GM18511 (cell line): ENCODE measurements at regions not wholly inside any gene's neighbourhood (a gene's known extent, or its start where the extent isn't known, plus 50 kb on each side); places are given as distances from the start of the nearest gene placed in this dataset.

Source experiments
- ATAC-seq: cut with Tn5 transposase; IDR thresholded peaks from one replicate; pipeline ENCODE4 v1.9.1; 2021; ENCODE audit warnings: mild to moderate bottlenecking, moderate library complexity; ENCODE audit not compliant: unreplicated experiment

- ATAC-seq, result no peak
Measured at GRCh38 chr2:19725392-19725791, 176.4 kb downstream of the TTC32 start.

GRCh38 chr2:19723021-19723420 lies 178.8 kb downstream of the TTC32 start:
- no peak for ATAC-seq

- no peak for ATAC-seq
Measured at GRCh38 chr2:19722531-19722971, 179.2 kb downstream of the TTC32 start.

GRCh38 chr2:19720306-19720705 lies 181.5 kb downstream of the TTC32 start:
- no peak for ATAC-seq

GRCh38 chr2:19719540-19719939 lies 182.2 kb downstream of the TTC32 start:
- ATAC-seq, result no peak

- no peak for ATAC-seq
Measured at GRCh38 chr2:19717446-19717845, 184.3 kb downstream of the TTC32 start.

GRCh38 chr2:19714926-19715325 lies 186.9 kb downstream of the TTC32 start:
- no peak for ATAC-seq

- no peak for ATAC-seq
Measured at GRCh38 chr2:19712850-19713249, 188.9 kb downstream of the TTC32 start.

- ATAC-seq, result no peak
Measured at GRCh38 chr2:19711470-19712372, 190.1 kb downstream of the TTC32 start.

GRCh38 chr2:19710230-19710629 lies 191.6 kb downstream of the TTC32 start:
- no peak for ATAC-seq

- ATAC-seq, result no peak
Measured at GRCh38 chr2:19709553-19709952, 192.2 kb downstream of the TTC32 start.

- no peak for ATAC-seq
Measured at GRCh38 chr2:19708776-19709175, 193.0 kb downstream of the TTC32 start.

GRCh38 chr2:19706332-19706731 lies 195.5 kb downstream of the TTC32 start:
- ATAC-seq, result no peak

GRCh38 chr2:19702267-19702666 lies 199.5 kb downstream of the TTC32 start:
- no peak for ATAC-seq

- ATAC-seq, result no peak
Measured at GRCh38 chr2:19700861-19701585, 200.8 kb downstream of the TTC32 start.

GRCh38 chr2:19697131-19697530 lies 204.7 kb downstream of the TTC32 start:
- no peak for ATAC-seq

- no peak for ATAC-seq
Measured at GRCh38 chr2:19695706-19696105, 206.1 kb downstream of the TTC32 start.

GRCh38 chr2:19691892-19692291 lies 209.9 kb downstream of the TTC32 start:
- ATAC-seq, result no peak

GRCh38 chr2:19690429-19690828 lies 211.4 kb downstream of the TTC32 start:
- ATAC-seq, result no peak

- ATAC-seq, result no peak
Measured at GRCh38 chr2:19689646-19690168, 212.1 kb downstream of the TTC32 start.

GRCh38 chr2:19688059-19688458 lies 213.7 kb downstream of the TTC32 start:
- no peak for ATAC-seq
